Fibroblast of pulmonary artery (primary cell): ENCODE measurements at regions not wholly inside any gene's neighbourhood (a gene's known extent, or its start where the extent isn't known, plus 50 kb on each side); places are given as distances from the start of the nearest gene placed in this dataset.

ENCODE experiments used
- DNase-seq: peaks from one replicate; pipeline ENCODE4 v3.0.0-alpha.2; 2010; ENCODE audit warnings: low read depth
- H3K4me3 ChIP-seq: replicated peaks from 2 replicates; pipeline ENCODE4 v1.5.1; 2011; ENCODE audit warnings: low read depth, mild to moderate bottlenecking, control low read depth, low read length, moderate library complexity
- CTCF ChIP-seq: IDR thresholded peaks from 2 replicates; pipeline ENCODE4 v1.5.1; 2011; ENCODE audit warnings: mild to moderate bottlenecking, control low read depth, low read length, inconsistent platforms; ENCODE audit errors: missing control alignments

DNA sequence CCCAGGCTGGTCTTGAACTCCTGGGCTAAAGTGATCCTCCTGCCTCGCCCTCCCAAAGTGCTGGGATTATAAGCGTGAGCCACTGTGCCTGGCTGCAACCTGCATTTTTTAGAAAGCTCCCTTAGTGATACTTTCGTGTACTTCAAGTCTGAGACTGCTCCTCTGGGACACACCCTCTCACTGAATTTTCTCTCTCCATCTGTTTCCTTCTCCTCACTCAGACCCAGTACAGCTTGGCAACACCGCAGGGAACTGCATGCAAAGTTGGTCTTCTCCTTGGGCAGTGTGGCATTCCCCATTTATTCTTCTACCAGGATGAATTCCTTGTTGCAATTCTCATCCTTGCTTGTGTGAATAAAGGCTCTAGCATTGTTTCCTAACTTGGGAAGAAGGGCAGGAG, 175.9 kb downstream of the LPIN1 start:
- H3K4me3 ChIP-seq, result no peak overlapping the region
- TF ChIP-seq CTCF, result no peak
- no peak for DNase-seq

- H3K4me3 ChIP-seq, result no peak overlapping the region
- no peak for DNase-seq
- no peak for TF ChIP-seq CTCF
Observed at GRCh38 chr2:11923935-11924334, 177.5 kb downstream of the LPIN1 start.

DNA sequence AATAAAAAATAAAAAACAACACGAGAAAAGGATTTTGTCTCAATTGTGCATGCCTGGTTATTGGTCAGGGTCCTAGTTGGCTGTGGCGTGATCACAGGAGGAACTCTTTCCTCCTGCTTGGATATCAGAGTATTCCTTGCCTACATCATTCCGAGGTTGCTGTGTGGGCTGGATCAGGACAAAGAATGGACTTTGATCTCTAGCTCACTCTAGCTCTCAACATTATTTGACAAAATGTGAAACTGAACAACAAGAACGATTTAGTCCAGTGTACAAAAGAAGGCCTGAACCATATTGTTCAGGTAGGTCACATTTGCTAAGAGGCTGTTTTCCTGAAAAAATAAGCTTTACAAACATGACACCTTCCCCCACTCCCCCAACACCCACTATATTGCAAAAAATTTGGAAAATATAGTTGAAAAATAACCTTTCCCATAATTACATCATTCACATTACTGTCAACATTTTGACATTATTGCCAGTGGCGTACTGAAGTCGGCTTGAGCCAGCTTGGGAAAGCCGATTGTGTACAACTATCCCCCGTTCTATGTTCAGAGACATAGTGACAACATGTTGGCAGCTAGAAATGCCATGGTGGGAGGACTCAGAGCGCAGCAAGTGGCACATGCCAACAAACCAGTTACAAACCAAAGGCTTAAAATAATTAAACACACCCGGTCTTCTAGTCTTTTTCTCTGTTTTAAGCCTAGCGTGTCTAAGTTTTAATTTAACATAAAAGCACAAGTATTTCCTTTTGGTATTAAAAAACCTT, 179.0 kb downstream of the LPIN1 start:
- no peak for TF ChIP-seq CTCF
- H3K4me3 ChIP-seq, result no peak overlapping the region
- DNase-seq, result no peak

GRCh38 chr2:11930211-11930761, 183.9 kb downstream of the LPIN1 start:
- H3K4me3 ChIP-seq, result no peak overlapping the region
- TF ChIP-seq CTCF, result no peak
- peak; percentile 4 for DNase-seq

GRCh38 chr2:11932048-11932512, 185.6 kb downstream of the LPIN1 start:
- no peak for TF ChIP-seq CTCF
- no peak overlapping the region for H3K4me3 ChIP-seq
- DNase-seq, result no peak

- no peak for TF ChIP-seq CTCF
- DNase-seq, result peak; percentile 4
- no peak overlapping the region for H3K4me3 ChIP-seq
Observed at GRCh38 chr2:11932962-11933361, 186.5 kb downstream of the LPIN1 start.

DNA sequence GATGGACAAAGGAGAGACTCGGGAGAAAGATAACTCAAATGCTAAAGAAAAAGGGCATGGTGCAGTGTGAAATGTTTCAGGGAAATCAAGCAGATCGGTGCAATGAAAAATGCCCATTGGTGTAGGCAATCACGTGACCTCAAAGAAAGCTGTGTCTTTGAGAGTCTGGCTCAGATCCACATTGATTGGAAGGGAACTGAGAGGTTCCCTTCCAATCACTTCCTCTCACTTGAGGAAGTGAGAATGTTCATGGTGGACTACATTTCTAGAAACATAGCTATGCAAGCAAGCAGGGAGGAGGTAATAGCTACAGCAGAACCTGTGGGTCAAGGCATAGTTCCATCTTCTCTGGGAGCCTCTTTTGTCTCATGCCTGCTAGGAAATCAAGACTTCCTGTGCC, 187.4 kb downstream of the LPIN1 start:
- no peak for DNase-seq
- no peak for TF ChIP-seq CTCF
- no peak overlapping the region for H3K4me3 ChIP-seq
